HCT116 (cell line): ENCODE measurements at regions not wholly inside any gene's neighbourhood (a gene's known extent, or its start where the extent isn't known, plus 50 kb on each side); places are given as distances from the start of the nearest gene placed in this dataset.

Experiments used
- CEBPB ChIP-seq: IDR thresholded peaks from 2 replicates; pipeline ENCODE4 v1.6.1; 2012; ENCODE audit warnings: low read depth
- EGR1 ChIP-seq: IDR thresholded peaks from 2 replicates; pipeline ENCODE4 v1.6.1; 2012; ENCODE audit warnings: low read depth
- EZH2 ChIP-seq: fragments of 200-600 bp; sonication (generic); IDR thresholded peaks from 2 replicates; pipeline ENCODE4 v1.6.1; 2017; ENCODE audit warnings: antibody characterized with exemption, mixed run types
- POLR2AphosphoS5 ChIP-seq: IDR thresholded peaks from 2 replicates; pipeline ENCODE4 v1.6.1; 2011; ENCODE audit warnings: mild to moderate bottlenecking, low read depth, low read length, moderate library complexity
- TCF7L2 ChIP-seq: IDR thresholded peaks from 2 replicates; pipeline ENCODE4 v1.7.0; 2011; ENCODE audit warnings: borderline replicate concordance, inconsistent platforms; ENCODE audit not compliant: insufficient read depth, insufficient read length; ENCODE audit errors: extremely low read depth
- TF ChIP-seq, protein P1 (sequence below), 3 experiments: fragments of 200-600 bp in 1 of 3; sonication (generic) in 1 of 3; IDR thresholded peaks in 2 of 3; conservative IDR thresholded peaks in 1 of 3; 2 replicates each; pipeline ENCODE4 v1.5.1; 2012 to 2017; ENCODE audit warnings: low read depth in 2 of 3, low read length in 2 of 3, antibody characterized with exemption in 1 of 3, borderline replicate concordance in 1 of 3, control low read depth in 1 of 3, mild to moderate bottlenecking in 1 of 3, mixed read lengths in 1 of 3, mixed run types in 1 of 3, moderate library complexity in 1 of 3; ENCODE audit not compliant: insufficient read depth in 1 of 3

- TF ChIP-seq, protein P1, sequence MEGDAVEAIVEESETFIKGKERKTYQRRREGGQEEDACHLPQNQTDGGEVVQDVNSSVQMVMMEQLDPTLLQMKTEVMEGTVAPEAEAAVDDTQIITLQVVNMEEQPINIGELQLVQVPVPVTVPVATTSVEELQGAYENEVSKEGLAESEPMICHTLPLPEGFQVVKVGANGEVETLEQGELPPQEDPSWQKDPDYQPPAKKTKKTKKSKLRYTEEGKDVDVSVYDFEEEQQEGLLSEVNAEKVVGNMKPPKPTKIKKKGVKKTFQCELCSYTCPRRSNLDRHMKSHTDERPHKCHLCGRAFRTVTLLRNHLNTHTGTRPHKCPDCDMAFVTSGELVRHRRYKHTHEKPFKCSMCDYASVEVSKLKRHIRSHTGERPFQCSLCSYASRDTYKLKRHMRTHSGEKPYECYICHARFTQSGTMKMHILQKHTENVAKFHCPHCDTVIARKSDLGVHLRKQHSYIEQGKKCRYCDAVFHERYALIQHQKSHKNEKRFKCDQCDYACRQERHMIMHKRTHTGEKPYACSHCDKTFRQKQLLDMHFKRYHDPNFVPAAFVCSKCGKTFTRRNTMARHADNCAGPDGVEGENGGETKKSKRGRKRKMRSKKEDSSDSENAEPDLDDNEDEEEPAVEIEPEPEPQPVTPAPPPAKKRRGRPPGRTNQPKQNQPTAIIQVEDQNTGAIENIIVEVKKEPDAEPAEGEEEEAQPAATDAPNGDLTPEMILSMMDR (IDR thresholded peaks at IDR 0.05 in 2 of 3, conservative IDR thresholded peaks at IDR 0.05 in 1 of 3; ENCODE audit: borderline replicate concordance in 1 of 3, insufficient read depth in 1 of 3, low read depth in 2 of 3, low read length in 2 of 3): no peak
- TF ChIP-seq TCF7L2 (no peak), POLR2AphosphoS5 (no peak), CEBPB (no peak), EZH2 (no peak), EGR1 (no peak)
Observed at GRCh38 chr13:82187227-82187626, 1695.0 kb downstream of the SLITRK1 start.
